HG02884 (cell line): ENCODE measurements at regions not wholly inside any gene's neighbourhood (a gene's known extent, or its start where the extent isn't known, plus 50 kb on each side); places are given as distances from the start of the nearest gene placed in this dataset.
"Not testable (repeated sequence)": the region's sequence is repeated elsewhere in the genome, so short reads cannot be mapped to it uniquely, and the experiment has no call there.

ENCODE experiments used
- ATAC-seq: cut with Tn5 transposase; IDR thresholded peaks from one replicate; pipeline ENCODE4 v1.9.1; 2021; ENCODE audit warnings: mild to moderate bottlenecking, moderate library complexity; ENCODE audit not compliant: unreplicated experiment

DNA sequence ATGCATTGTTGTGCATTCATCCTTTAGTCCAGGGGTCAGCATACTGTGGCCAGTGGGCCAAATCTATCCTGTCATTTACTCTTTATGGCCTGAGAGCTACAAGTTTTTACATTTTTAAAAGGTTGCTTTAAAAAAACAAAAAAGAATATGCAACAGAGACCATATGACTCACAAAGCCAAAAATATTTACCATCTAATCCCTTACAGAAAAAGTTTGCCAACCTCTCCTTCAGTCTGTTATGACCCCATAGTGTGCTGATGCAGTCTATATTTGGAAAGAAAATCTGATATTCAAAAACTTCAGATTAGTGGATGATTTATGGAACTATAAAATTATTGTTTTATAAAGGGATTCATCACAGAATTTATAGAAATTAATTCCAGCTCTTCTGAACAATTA is 237.5 kb upstream of the IL12A start:
- no peak for ATAC-seq

DNA sequence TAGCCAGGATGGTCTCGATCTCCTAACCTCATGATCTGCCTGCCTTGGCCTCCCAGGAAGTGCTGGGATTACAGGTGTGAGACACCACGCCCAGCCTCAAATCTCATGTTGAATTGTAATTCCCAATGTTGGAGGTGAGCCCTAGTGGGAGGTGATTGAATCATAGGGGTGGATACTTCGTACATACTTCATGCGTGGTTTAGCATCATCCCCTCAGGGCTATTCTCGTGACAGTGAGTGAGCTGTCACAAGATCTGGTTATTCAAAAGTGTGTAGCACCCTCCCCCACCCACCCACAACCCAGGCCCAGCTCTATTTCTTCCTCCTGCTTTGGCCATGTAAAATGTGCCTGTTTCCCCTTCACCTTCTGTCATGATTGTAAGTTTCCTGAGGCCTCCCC is 236.9 kb upstream of the IL12A start:
- ATAC-seq, result no peak

DNA sequence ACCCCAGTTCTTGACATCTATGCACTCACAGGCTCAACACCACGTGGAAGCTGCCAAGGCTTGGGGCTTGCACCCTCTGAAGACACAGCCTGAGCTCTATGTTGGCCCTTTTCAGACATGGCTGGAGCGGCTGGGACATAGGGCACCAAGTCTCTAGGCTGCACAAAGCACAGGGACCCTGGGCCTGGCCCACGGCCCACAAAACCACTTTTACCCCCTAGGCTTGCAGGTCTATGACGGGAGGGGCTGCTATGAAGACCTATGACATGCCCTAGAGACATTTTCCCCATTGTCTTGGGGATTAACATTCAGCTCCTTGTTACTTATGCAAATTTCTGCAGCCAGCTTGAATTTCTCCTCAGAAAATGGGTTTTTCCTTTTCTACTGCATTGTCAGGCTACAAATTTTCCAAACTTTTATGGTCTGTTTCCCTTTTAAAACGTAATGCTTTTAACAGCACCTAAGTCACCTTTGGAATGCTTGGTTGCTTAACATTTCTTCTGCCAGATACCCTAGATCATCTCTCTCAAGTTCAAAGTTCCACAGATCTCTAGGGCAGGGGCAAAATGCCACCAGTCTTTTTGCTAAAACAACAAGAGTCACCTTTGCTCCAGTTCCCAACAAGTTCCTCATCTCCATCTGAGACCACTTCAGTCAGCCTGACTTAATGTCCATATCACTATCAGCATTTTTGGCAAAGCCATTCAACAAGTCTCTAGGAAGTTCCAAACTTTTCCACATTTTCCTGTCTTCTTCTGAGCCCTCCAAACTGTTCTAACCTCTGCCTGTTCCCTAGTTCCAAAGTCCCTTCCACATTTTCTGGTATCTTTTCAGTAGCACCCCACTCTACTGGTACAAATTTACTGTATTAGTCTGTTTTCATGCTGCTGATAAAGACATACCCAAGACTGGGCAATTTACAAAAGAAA is 232.1 kb upstream of the IL12A start:
- ATAC-seq, result not testable (repeated sequence)

DNA sequence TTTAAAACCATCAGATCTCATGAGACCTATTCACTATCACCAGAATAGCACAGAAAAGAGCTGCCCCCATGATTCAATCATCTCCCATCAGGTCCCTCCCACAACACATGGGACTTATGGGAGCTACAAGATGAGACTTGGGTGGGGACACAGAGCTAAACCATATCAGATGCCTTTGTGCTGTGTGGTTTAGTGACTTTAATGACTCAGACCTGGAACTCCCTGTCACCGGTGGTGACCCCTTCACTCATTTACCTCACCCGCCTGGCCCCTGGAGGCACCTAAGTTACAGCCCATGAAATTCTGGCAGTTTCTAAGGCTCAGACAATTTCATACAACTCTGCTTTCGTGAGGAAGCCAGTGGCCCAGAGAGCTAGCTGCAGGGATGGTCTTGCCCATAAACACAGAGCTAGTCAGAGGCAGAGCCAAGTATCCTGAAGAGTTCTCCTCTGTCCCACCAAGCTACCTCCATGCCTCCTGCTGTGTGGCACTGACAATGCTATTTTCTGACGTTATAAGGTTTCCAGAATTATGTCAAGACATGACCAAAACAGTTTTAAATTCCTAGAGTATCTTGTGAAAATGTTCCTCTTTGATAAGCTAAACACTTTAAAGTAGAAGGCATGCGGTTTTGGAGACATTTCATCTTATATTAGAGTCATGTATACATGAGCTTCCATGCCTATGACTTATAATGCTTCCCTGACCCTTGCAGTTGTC is 231.1 kb upstream of the IL12A start:
- ATAC-seq, result no peak

DNA sequence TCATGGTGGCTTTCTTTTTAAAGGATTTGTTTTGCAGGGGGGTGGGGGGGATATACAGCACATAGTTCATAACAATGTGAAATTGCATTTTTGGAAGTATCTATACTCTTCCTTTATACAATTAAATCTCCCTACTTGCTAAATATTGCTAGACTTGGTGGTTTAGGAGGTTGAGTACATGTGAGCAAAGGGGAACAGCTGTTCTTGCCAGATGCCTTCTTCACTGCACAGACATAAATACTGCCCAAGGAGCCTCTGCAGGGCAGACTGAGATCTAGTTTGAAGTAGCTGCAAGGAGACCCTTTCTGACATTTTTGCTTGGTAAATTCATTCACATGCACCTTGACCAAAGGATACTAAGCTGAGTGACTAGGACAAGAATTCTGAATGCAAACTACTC is 228.6 kb upstream of the IL12A start:
- ATAC-seq, result no peak

DNA sequence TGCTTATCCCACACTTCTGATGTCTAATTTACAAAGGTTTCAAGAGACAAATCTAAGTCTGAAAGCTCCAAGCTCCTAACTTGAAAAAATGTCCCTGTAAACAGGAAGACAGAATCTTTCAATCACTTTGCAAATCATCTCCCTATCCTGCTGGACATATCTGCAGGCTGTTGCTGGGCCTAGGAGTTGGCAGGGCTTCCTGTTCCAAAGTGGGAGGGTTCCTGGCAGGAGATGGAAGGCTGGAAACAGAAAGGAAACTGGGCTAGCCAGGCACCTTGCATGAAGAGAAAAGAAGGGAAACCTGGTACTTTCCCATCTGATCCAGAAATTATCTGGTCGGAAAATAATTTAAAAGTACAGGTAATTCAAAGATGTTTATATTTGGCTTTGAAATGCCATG is 227.3 kb upstream of the IL12A start:
- ATAC-seq, result no peak

DNA sequence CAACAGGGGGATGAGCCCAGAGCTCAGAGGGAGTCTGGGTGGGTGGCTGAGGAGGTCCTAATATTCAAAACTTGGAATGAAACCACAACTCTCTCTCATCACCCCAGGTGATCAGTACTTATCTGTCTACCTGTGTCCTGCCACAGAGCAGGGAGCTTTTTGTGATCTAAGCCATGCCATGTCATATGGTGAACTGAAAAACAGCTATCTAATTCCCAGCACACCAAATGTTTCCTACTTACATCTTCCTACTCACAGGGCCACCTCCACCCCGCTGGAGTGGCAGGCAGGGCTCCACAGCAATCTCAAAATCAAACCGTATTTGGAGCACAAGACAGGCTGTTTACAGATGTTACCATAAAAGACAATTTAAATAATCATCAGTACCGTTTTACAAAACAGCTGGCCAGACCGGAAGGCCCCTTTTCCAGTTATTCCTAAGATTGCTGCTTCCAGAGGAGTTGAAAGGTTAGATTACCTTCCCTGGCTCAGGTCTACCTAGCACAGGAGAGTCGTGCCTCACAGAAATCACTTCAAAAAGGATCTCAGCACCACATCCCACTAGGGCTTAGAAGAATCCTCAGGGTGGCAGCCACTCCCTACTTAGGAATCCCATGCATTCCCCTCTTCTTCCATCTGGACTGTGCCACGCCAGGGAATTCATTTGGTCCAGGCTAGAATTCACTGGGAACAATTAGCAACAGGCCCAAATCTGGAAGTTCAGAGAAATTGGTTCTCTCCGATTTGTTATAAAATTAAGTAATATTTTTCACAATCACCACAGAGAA is 226.6 kb upstream of the IL12A start:
- no peak for ATAC-seq

DNA sequence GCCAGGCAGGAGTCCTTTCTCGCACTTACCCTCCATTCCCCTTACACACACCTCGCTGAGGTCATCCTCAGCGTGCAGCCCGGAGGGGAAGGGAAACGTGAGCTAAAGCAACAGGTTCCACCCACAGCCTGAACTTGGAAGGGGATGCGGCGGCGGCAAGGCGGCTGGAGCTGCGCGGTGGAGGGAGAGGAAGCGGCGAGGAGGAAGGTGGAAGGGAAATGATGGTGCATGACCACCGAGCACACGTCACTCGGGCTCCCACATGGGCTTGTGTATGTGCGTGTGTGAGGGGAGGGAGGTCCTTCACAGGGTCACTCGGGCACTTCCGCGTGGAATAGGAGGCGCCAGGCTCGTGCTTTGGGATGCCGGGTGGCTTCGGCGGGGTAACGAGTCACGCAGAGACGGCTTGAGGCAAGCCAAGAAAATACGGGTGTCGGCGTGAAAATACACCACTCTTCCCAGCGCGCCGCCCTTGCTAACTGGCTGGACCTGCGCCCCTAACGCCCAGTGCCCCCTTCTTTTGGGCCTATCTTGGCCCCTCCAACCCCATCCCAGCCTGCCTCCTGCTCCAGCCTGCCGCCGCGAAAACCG is 225.5 kb upstream of the IL12A start:
- ATAC-seq, result peak; percentile 33

DNA sequence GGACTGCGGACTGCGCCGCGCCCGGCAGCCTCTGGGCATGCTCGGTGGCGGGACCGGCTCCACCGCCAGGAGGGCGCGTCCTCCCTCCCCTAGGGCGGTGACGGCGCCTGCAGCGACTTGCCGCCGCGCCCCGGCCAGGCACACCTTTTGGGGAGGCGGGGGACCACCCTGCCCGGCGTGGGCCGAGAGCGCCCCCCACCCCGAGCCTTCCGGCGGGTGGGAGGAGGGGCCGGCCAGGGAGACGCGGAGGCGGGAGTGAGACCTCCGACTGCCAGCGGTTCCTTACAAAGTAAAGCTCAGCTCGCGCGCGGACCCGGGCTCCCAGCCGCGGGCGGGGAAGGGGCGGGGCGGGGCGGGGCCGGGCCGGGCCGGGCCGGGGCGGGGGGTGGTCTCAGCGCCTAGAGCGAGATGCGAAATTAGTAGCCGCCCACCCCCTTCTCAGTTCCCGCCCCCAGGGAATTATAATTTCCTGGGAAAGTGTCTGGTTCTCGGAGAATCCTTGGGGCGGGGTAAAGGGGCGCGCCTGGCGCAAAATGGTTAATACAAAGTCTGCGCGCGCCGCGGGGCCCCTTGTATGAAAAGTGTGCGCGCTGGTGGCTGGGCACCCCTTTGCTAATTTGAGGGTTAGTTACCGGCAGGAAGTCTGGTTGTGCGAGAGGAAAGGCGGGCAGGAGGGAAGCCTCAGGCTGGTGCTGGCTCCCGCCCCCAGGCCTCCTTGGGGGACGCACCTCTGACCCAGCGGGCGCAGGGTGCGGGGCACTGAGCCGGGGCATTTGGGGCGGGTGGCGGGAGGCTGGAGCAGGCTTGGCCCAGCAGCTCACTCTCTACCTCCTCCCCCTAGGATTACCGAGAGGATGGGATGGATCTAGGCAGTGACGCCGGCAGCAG is 224.8 kb upstream of the IL12A start:
- ATAC-seq, result peak; percentile 65

DNA sequence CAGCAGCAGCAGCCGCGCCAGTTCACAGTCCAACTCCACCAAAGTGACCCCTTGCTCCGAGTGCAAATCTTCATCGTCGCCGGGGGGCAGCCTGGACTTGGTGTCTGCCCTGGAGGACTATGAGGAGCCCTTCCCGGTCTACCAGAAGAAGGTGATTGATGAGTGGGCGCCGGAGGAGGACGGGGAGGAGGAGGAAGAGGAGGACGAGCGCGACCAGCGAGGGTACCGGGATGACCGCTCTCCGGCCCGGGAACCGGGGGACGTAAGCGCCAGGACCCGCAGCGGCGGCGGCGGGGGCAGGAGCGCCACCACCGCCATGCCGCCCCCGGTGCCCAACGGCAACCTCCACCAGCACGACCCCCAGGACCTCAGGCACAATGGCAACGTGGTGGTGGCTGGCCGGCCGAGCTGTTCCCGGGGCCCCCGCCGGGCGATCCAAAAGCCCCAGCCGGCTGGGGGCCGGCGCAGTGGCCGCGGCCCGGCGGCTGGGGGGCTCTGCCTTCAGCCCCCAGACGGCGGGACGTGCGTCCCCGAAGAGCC is 224.1 kb upstream of the IL12A start:
- ATAC-seq, result no peak

DNA sequence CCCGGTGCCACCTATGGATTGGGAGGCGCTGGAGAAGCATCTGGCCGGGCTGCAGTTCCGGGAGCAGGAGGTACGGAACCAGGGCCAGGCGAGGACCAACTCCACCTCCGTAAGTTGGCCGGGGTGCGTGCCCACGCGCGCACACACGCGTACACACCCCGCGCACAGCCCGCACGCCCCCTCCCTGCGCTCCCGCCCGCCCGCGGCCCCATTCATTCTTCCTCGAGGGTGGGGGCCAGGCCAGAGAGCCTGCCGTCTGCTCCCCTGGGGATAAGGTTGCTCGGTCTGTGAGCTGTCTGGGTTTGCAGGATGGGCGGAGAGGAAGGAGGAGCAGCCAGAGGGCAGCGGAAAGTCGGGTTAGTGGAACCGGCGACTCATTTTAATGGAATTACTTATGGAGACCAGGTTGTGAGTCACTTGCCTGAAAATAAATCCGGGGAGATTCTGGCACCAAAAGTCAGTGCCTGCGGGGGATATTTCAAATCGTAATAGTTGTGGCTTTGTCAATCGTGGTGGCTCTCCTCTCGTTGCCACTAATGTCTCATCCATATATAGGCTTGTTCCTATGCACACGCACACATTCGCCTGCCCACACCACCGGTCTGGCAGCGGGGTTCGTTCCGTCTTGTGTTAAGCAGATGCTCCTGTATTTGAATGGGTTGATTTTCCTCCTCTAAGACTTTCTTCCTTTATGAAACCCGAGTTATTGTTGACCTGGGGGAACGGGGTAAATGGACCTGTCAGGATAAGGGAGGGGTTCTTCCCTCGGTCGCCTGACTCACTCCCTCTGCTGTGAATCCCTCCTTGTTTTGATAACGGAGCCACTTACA is 223.4 kb upstream of the IL12A start:
- ATAC-seq, result no peak

DNA sequence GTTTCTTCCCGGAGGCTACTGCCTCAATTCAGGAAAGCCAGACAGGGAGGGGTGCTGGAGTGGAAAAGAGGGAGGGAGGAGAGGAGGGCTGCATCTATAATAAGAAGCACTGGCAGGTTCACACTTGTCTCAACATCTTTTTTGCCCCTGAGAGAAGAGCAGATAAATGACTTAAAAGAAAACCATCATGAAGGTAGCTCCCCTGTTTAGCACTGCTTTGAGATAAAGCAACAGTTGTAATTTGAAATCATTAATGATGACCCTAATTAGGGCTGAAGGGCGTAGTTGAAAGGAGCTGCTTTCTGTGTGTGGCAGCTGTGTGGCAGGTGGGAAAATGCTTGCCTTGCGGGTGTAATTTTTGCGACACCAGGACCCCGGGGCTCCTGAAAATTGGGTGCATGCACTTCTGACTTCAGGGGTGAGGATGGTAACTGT is 222.8 kb upstream of the IL12A start:
- no peak for ATAC-seq

DNA sequence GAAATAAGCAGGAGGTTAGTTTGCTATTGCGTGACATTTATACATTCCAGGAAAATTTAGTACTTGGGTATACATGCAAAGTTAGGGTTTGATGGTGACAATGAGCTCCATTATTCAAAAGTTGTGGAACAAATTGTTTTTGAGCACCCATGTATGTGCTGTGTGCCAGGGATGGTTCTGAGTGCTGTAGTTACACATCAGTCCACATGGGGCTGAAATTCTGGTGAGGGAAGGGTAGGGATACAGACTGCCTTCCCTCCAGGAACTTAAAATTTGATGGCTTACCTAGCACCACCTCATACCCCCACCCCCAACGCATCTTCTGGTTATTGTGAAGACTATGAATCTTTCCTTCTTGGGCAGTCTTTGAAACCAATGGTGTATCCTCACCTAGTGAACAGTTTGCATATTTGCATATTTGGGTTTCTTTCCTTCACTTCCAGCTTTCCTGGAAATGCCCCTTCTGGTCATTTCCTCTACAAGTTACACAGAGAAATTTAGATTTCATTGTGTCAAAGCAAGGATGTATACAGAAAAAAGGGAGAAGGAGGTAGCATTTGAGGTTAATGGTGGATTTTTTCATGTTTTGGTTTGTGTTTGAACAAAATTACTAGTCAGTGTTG is 222.0 kb upstream of the IL12A start:
- ATAC-seq, result no peak

DNA sequence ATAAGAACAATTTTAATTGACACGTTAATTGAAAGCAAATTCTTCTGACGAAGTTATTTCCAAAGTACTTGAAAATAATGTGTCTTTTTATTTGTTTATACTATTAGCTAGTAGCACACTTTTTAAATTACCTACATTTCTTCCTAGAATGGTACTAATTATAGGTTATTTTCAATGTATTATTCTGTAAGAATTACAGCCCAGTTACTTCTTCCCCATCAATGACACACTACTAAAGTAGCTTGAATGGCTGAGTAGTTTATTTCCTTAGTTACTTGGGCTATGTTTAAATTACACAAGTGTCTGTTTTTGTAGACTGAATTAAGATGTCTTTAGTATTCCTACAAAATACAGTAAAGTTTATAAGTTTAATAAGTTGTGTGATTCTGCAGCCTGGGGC is 217.6 kb upstream of the IL12A start:
- ATAC-seq, result no peak

DNA sequence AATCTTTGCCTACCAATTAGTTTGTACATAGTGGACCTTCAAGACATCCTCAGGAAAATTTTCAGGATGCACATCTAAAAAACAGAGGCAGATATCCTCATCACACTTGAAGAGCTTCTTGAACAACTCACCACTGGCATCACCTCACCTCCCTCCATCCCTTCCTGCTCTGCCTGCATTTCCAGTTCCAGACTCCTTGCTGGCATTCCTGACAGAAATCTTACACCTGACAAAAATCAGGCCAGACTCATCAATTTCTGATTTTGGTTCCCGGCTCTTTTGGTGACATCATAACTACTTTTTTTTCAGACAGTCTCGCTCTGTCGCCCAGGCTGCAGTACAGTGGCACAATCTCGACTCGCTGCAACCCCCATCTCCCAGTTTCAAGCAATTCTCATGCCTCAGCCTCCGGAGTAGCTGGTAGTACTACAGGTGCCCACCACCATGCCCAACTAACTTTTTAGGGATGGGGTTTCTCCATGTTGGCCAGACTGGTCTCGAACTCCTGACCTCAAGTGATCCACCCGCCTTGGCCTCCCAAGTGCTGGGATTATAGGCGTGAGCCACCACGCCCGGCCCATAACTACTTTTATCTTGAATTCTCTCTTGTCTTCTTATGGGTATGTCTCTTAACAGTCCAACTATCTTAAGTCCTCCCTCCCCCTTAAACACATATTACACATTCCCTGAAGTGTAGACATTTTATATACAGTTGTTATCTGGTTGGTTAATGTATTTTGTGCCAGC is 216.6 kb upstream of the IL12A start:
- no peak for ATAC-seq

DNA sequence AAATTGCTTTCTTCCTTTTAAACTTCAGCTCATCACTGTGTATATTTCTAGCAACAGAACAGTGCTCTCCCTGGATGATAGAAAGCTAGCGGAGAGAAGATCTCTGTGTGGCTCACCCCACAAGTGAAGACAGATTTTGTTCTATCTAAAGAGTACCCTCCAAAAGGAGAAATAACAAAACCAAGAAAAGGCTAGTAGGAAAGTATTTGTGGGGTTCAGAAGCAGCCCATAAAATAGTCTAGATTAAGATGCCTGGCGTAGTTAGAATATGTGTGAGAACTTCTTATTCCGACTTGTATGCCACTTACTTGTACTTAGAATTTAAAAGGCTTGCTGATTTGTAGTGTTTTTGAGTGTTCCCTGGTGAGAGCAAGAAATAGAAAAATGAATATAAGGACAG is 214.9 kb upstream of the IL12A start:
- ATAC-seq, result no peak

DNA sequence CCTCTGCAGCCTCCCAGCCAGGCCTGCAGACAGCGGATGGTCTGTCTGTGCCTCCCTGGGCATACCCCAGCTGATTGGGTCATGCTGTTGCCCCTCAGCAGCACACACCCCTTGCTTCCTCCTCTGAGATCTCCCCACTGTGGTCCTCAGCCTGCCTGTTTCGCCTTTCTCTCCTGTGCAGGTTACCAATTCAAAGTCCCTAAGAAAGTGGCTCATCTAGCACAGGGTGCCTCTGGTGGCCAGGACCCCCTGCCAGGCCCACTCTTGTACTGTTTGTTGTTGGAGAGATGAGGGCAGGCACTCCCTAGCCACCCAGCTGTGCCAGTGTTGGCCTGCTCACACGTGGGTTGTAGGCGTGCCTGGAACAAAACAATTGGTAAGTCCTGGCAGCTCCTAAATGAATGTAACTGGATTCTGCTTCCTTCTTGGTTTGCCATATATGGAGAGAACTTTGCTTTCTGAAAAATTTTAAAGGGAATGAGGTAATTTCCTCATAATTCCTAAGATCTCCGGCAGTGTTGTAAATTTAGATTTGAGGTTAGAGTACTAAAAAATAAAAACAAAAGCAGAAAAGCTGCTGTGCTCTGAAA is 213.2 kb upstream of the IL12A start:
- no peak for ATAC-seq
